ENCODE measurements at regions not wholly inside any gene's neighbourhood (a gene's known extent, or its start where the extent isn't known, plus 50 kb on each side); places are given as distances from the start of the nearest gene placed in this dataset.

DNA sequence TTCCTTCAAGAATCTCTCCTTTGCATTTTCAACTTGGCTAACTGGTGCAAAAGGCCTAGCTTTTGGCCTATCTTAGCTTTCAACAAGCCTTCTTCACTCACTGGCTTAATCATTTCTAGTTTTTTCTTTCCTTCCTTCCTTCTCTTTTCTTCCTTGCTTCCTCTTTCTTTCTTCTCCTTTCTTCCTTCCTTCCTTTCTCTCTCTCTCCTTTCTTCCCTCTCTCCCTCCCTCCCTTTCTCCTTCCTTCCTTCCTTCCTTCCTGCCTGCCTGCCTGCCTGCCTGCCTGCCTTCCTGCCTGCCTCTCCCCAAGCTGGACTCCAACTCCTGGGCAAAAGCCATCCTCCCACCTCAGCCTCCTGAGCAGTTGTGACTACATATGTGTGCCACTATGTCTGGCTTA lies 176.2 kb upstream of the APCDD1 start:
- no peak for DNase-seq (ENCODE audit: extremely low read depth in 1 of 11, low read depth in 9 of 11, low spot score in 4 of 11)

GRCh38 chr18:10279471-10279870 lies 175.0 kb upstream of the APCDD1 start:
- no peak for DNase-seq (ENCODE audit: extremely low read depth in 1 of 11, low read depth in 9 of 11, low spot score in 4 of 11)

GRCh38 chr18:10279905-10280644 lies 174.4 kb upstream of the APCDD1 start:
- DNase-seq (ENCODE audit: extremely low read depth in 1 of 11, low read depth in 9 of 11, low spot score in 4 of 11): no peak

GRCh38 chr18:10284540-10285282 lies 169.7 kb upstream of the APCDD1 start:
- DNase-seq (ENCODE audit: extremely low read depth in 1 of 11, low read depth in 9 of 11, low spot score in 4 of 11): peak in 6 of 11 donors; percentile 31 to 70 (median 54)

DNA sequence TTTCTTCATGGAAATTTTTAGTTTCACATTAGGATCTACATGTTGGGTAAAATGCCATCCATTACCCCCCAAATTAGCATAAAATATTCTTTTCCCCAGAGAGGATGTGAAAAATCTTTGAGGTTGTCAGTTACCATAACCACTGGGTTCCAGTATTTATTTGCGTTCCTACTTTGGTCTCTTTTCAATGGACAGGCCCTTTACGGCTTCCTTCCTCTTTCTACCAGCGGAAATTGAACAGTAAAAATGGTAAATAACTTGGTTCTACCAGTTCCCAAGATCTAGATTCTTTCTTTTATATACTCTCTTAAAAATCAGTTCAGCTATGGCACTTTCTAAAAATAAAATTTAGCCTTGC lies 169.2 kb upstream of the APCDD1 start:
- DNase-seq (ENCODE audit: extremely low read depth in 1 of 11, low read depth in 9 of 11, low spot score in 4 of 11): no peak

GRCh38 chr18:10286580-10287150 lies 167.8 kb upstream of the APCDD1 start:
- DNase-seq (ENCODE audit: extremely low read depth in 1 of 11, low read depth in 9 of 11, low spot score in 4 of 11): no peak

- DNase-seq (ENCODE audit: extremely low read depth in 1 of 11, low read depth in 9 of 11, low spot score in 4 of 11): no peak
Observed at GRCh38 chr18:10289251-10289650, 165.2 kb upstream of the APCDD1 start.

GRCh38 chr18:10289951-10290637 lies 164.3 kb upstream of the APCDD1 start:
- peak in 3 of 11 donors; percentile 44 to 60 (median 47) for DNase-seq (ENCODE audit: extremely low read depth in 1 of 11, low read depth in 9 of 11, low spot score in 4 of 11)

GRCh38 chr18:10290638-10291235 lies 163.7 kb upstream of the APCDD1 start:
- DNase-seq (ENCODE audit: extremely low read depth in 1 of 11, low read depth in 9 of 11, low spot score in 4 of 11): no peak

DNA sequence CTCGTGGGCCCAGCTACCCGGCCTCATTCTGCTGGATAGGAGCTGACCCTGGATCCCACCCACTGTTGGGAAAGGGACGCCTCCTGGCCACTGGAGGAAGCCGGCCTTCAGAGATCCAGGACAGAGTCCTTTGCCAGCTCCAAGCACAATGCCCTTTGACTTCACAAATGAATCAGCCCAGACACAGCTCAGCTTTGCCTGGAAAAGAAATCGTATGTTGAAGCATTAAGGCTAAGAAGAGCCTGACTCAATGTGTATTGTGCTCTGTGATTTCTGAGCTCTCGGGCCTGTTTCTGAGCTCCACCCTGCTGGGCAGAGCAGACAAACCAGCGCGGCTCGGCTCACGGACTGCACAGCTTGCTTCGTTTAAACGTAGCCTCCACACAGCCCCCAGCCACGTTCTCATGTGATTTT lies 162.9 kb upstream of the APCDD1 start:
- DNase-seq (ENCODE audit: extremely low read depth in 1 of 11, low read depth in 9 of 11, low spot score in 4 of 11): no peak

DNA sequence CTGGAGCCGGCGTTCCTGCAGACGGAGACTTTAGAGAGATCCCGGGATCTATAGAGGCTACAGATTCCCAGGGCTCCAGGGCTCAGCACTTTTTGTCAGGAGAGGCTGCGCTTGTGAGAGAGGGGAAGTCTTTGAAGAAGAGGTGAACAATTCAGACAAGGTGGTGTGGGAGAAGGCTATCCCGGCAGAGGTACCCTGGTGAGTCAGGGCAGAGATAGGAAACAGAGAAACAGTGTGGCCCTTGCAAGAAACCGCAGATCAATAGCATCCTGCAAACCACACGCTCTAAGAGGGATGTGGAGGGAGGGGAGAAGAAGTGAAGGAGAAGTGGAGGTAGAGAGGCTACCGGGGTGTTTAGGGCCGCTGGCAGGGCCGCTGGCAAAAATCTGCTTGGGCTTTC lies 160.5 kb upstream of the APCDD1 start:
- DNase-seq (ENCODE audit: extremely low read depth in 1 of 11, low read depth in 9 of 11, low spot score in 4 of 11): no peak

GRCh38 chr18:10295751-10296150 lies 158.7 kb upstream of the APCDD1 start:
- no peak for DNase-seq (ENCODE audit: extremely low read depth in 1 of 11, low read depth in 9 of 11, low spot score in 4 of 11)

GRCh38 chr18:10296491-10296890 lies 157.9 kb upstream of the APCDD1 start:
- no peak for DNase-seq (ENCODE audit: extremely low read depth in 1 of 11, low read depth in 9 of 11, low spot score in 4 of 11)

- peak in 1 of 11 donors; percentile 46 for DNase-seq (ENCODE audit: extremely low read depth in 1 of 11, low read depth in 9 of 11, low spot score in 4 of 11)
Observed at GRCh38 chr18:10297086-10297485, 157.3 kb upstream of the APCDD1 start.

DNA sequence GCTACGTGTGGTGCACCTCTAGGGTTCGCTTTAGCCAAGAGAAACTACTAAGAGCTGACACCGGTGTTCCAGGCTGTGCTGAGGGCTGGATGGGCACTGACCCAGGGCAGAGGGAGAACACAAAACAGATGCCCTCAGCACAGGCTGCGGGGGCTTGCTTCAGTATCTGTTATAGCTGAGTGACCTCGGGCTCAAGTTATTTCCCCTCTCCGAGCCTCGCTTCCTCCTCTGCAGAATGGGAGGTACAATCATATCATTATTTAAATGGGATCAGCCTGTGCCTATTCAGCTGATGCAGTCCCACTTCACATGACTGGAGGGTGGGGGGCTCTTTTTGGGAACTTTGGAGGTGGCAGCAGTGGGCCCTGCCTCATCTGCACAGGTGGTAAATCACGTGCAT lies 156.1 kb upstream of the APCDD1 start:
- DNase-seq (ENCODE audit: extremely low read depth in 1 of 11, low read depth in 9 of 11, low spot score in 4 of 11): no peak

DNA sequence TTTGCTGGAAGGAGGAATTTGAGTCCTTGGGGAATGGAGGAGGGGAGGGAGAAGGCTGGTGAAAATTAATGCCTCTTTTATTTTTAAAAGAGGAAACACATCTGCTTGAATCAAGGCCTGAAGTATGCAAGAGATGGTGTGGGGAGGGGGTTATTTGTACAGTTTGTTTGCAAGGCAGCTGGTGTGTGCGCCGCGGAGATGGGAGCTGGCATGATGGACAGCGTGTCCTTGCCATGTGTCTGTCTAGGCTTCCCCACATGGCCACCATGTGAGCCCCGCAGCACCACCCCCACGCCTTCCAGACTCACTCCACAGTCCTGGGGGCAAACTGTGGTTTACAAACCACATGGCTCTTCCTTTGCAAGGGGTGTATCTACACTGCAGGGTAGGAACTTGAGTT lies 154.8 kb upstream of the APCDD1 start:
- DNase-seq (ENCODE audit: extremely low read depth in 1 of 11, low read depth in 9 of 11, low spot score in 4 of 11): peak in 1 of 11 donors; percentile 27

DNA sequence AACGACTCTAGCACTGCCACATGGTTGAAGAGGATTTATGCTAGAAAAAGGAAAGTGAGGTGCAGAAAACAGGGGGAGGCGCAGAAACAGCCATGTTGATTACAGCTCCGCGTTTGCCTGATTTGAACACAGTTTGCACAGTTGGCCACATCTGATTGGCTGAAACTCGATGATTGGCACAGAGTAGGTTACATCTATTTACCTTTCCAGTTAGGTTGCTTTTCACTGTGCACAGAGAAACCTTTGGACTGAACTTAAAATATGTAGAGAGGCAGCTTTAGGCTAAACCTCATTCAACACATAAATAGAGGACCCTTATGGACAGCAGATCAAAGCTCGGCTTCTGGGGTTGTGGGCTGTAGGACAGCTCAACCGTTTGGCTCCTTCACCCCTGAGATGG lies 153.7 kb upstream of the APCDD1 start:
- no peak for DNase-seq (ENCODE audit: extremely low read depth in 1 of 11, low read depth in 9 of 11, low spot score in 4 of 11)

- no peak for DNase-seq (ENCODE audit: extremely low read depth in 1 of 11, low read depth in 9 of 11, low spot score in 4 of 11)
Observed at GRCh38 chr18:10301831-10302483, 152.5 kb upstream of the APCDD1 start.

DNA sequence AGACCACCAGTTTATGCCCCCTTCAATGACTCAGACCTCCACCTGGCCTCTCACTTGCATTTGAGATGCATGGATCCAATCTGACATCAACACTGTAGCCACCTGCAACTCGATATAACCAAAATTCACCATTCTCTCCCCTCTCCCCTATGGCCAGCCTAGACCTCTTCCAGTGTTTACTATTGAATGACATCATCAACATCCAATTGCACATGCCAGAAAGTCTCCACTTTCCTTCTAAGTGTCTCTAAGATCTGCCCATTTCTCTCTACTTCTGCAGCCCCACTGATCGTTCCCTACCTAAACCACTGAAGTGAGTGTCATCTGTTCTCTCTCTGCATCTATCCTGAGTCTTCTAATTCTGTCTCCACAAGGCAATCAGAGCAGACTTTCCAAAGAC lies 151.3 kb upstream of the APCDD1 start:
- no peak for DNase-seq (ENCODE audit: extremely low read depth in 1 of 11, low read depth in 9 of 11, low spot score in 4 of 11)
